KMS-11 (cell line): ENCODE measurements at regions not wholly inside any gene's neighbourhood (a gene's known extent, or its start where the extent isn't known, plus 50 kb on each side); places are given as distances from the start of the nearest gene placed in this dataset.
"Not testable (repeated sequence)": the region's sequence is repeated elsewhere in the genome, so short reads cannot be mapped to it uniquely, and the experiment has no call there.

ENCODE experiments used
- H2AFZ ChIP-seq: fragments of 200-600 bp; sonication (generic); 2 replicates; pipeline ENCODE4 v1.6.1; 2016; ENCODE audit warnings: antibody characterized with exemption, mixed run types, low read depth
- H3K27ac ChIP-seq: fragments of 200-600 bp; sonication (generic); 2 replicates; pipeline ENCODE4 v1.6.1; 2016; ENCODE audit warnings: mild to moderate bottlenecking, mixed run types
- H3K27me3 ChIP-seq: fragments of 200-600 bp; sonication (generic); 2 replicates; pipeline ENCODE4 v1.6.1; 2017; ENCODE audit warnings: mild to moderate bottlenecking, low read depth, mixed run types, moderate library complexity; ENCODE audit not compliant: insufficient read depth
- H3K36me3 ChIP-seq: fragments of 200-600 bp; sonication (generic); 2 replicates; pipeline ENCODE4 v1.6.1; 2017; ENCODE audit warnings: mild to moderate bottlenecking, mixed run types; ENCODE audit not compliant: insufficient read depth
- H3K4me1 ChIP-seq: fragments of 200-600 bp; sonication (generic); 2 replicates; pipeline ENCODE4 v1.6.1; 2016; ENCODE audit warnings: mild to moderate bottlenecking, low read depth, mixed run types; ENCODE audit not compliant: poor library complexity, severe bottlenecking
- H3K4me2 ChIP-seq: fragments of 200-600 bp; sonication (generic); 2 replicates; pipeline ENCODE4 v1.7.0; 2016; ENCODE audit warnings: mild to moderate bottlenecking, mixed run types
- H3K4me3 ChIP-seq: fragments of 200-600 bp; sonication (generic); IDR thresholded peaks from 2 replicates; pipeline ENCODE4 v1.6.1; 2017; ENCODE audit warnings: low read depth, low read length, mixed read lengths; ENCODE audit not compliant: insufficient read depth
- H3K79me2 ChIP-seq: fragments of 200-600 bp; sonication (generic); 2 replicates; pipeline ENCODE4 v1.6.1; 2016; ENCODE audit warnings: low read depth, mixed run types; ENCODE audit not compliant: insufficient read depth
- H3K9ac ChIP-seq: fragments of 200-600 bp; sonication (generic); 2 replicates; pipeline ENCODE4 v1.6.1; 2016; ENCODE audit warnings: mild to moderate bottlenecking, mixed run types
- H4K20me1 ChIP-seq: fragments of 200-600 bp; sonication (generic); 2 replicates; pipeline ENCODE4 v1.6.1; 2016; ENCODE audit warnings: mild to moderate bottlenecking, mixed run types; ENCODE audit not compliant: insufficient read depth
- CTCF ChIP-seq: fragments of 200-600 bp; sonication (generic); conservative IDR thresholded peaks from 2 replicates; pipeline ENCODE4 v1.6.1; 2017; ENCODE audit warnings: low read depth, mild to moderate bottlenecking, antibody characterized with exemption, low read length, moderate library complexity, mixed read lengths

- no peaks in the 10 kb centered on the region for H4K20me1 ChIP-seq
- H3K36me3 ChIP-seq, result no peaks in the 10 kb centered on the region
- no peak overlapping the region for H3K27ac ChIP-seq
- no peak overlapping the region for H3K9ac ChIP-seq
- H3K79me2 ChIP-seq, result no peaks in the 10 kb centered on the region
- no peaks in the 10 kb centered on the region for H3K4me1 ChIP-seq
- no peak overlapping the region for H3K4me3 ChIP-seq
- no peak overlapping the region for H3K4me2 ChIP-seq
- H2AFZ ChIP-seq, result no peak overlapping the region
- no peaks in the 10 kb centered on the region for H3K27me3 ChIP-seq
- no peak for TF ChIP-seq CTCF
Observed at GRCh38 chr3:160098926-160099626, 110.4 kb downstream of the IL12A start.

GRCh38 chr3:160099834-160100233 is 111.2 kb downstream of the IL12A start:
- no peaks in the 10 kb centered on the region for H4K20me1 ChIP-seq
- H3K4me1 ChIP-seq, result no peaks in the 10 kb centered on the region
- H3K79me2 ChIP-seq, result no peaks in the 10 kb centered on the region
- no peaks in the 10 kb centered on the region for H3K27me3 ChIP-seq
- no peak for TF ChIP-seq CTCF
- H2AFZ ChIP-seq, result no peak overlapping the region
- no peak overlapping the region for H3K9ac ChIP-seq
- no peak overlapping the region for H3K27ac ChIP-seq
- no peaks in the 10 kb centered on the region for H3K36me3 ChIP-seq
- H3K4me3 ChIP-seq, result no peak overlapping the region
- no peak overlapping the region for H3K4me2 ChIP-seq

- H3K27me3 ChIP-seq, result no peaks in the 10 kb centered on the region
- H3K36me3 ChIP-seq, result no peaks in the 10 kb centered on the region
- no peak overlapping the region for H3K27ac ChIP-seq
- no peak for TF ChIP-seq CTCF
- H2AFZ ChIP-seq, result no peak overlapping the region
- no peaks in the 10 kb centered on the region for H3K4me1 ChIP-seq
- H3K4me2 ChIP-seq, result no peak overlapping the region
- no peak overlapping the region for H3K9ac ChIP-seq
- no peaks in the 10 kb centered on the region for H4K20me1 ChIP-seq
- H3K79me2 ChIP-seq, result no peaks in the 10 kb centered on the region
- no peak overlapping the region for H3K4me3 ChIP-seq
Observed at GRCh38 chr3:160100610-160101009, 112.0 kb downstream of the IL12A start.

GRCh38 chr3:160102001-160102400 is 113.4 kb downstream of the IL12A start:
- not testable (repeated sequence) for H3K4me2 ChIP-seq, H3K79me2 ChIP-seq, H4K20me1 ChIP-seq, H3K27me3 ChIP-seq, H3K4me3 ChIP-seq, H3K36me3 ChIP-seq, H3K27ac ChIP-seq, H2AFZ ChIP-seq, H3K4me1 ChIP-seq, H3K9ac ChIP-seq

GRCh38 chr3:160103397-160103796 is 114.8 kb downstream of the IL12A start:
- no peak overlapping the region for H3K4me3 ChIP-seq
- no peaks in the 10 kb centered on the region for H3K36me3 ChIP-seq
- no peak for TF ChIP-seq CTCF

More at GRCh38 chr3:160103397-160103796, 114.8 kb downstream of the IL12A start:
- Histone ChIP-seq H3K27me3 (no peaks in the 10 kb centered on the region), H4K20me1 (no peaks in the 10 kb centered on the region), H3K27ac (no peak overlapping the region), H3K4me2 (no peak overlapping the region), H2AFZ (no peak overlapping the region), H3K9ac (no peak overlapping the region), H3K79me2 (no peaks in the 10 kb centered on the region), H3K4me1 (no peaks in the 10 kb centered on the region)
